ENCODE measurements at regions not wholly inside any gene's neighbourhood (a gene's known extent, or its start where the extent isn't known, plus 50 kb on each side); places are given as distances from the start of the nearest gene placed in this dataset.

- no peak for TF ChIP-seq ZFP36 (IDR thresholded peaks at IDR 0.05; ENCODE audit: borderline replicate concordance, partially characterized antibody)
- no peak for TF ChIP-seq CBX2 (IDR thresholded peaks at IDR 0.05; ENCODE audit: borderline replicate concordance, low read depth)
- no peak for TF ChIP-seq ELK1 (IDR thresholded peaks at IDR 0.05; ENCODE audit: low read depth, low read length)
- no peak for TF ChIP-seq NPAS2 (CRISPR knock-in tag; IDR thresholded peaks at IDR 0.05; ENCODE audit: borderline replicate concordance)
- TF ChIP-seq MAX (IDR thresholded peaks at IDR 0.05), result no peak
These were observed 423.0 kb upstream of the FAM241A start (continued) for GRCh38 chr4:111722213-111722720.

- POLR2A ChIA-PET, result no interaction called here
- DNase-seq (ENCODE audit: low read depth in 1 of 2, low spot score in 1 of 2) (no peak), ATAC-seq (no peak), FAIRE-seq (no peak)
- TF ChIP-seq SMC3 (IDR thresholded peaks at IDR 0.05) (no peak), RAD21 (conservative IDR thresholded peaks at IDR 0.05 in 1 of 2, IDR thresholded peaks at IDR 0.05 in 1 of 2) (no peak), RFX5 (IDR thresholded peaks at IDR 0.05) (no peak), ZFP36 (IDR thresholded peaks at IDR 0.05; ENCODE audit: borderline replicate concordance, partially characterized antibody) (no peak), HMGXB4 (CRISPR knock-in tag; IDR thresholded peaks at IDR 0.05; ENCODE audit: borderline replicate concordance) (no peak), EHF (CRISPR knock-in tag; IDR thresholded peaks at IDR 0.05) (no peak), TP53 (CRISPR knock-in tag; IDR thresholded peaks at IDR 0.05) (no peak)
- H3K27ac ChIP-seq, result no peak overlapping the region
- H3K4me2 ChIP-seq, result no peak overlapping the region
- H3K9me3 ChIP-seq, result no peaks in the 10 kb centered on the region
- CTCF ChIA-PET, result no interaction called here
- H3K4me1 ChIP-seq, result no peaks in the 10 kb centered on the region
- no peak overlapping the region for H3K4me3 ChIP-seq
- 83% methylated on average over 3 of the region's 3 CpGs for WGBS (ENCODE audit: missing lambda C conversion rate)
These were observed 408.7 kb upstream of the FAM241A start for GRCh38 chr4:111736516-111736915.

GRCh38 chr4:111744847-111745246, 400.4 kb upstream of the FAM241A start:
- no peak overlapping the region for H3K27ac ChIP-seq
- H3K4me2 ChIP-seq, result no peak overlapping the region
- no peak for DNase-seq (ENCODE audit: low read depth in 1 of 2, low spot score in 1 of 2)
- no peak for FAIRE-seq
- no peak for ATAC-seq
- H3K4me1 ChIP-seq, result no peaks in the 10 kb centered on the region
- no peak overlapping the region for H3K4me3 ChIP-seq
- WGBS (ENCODE audit: missing lambda C conversion rate), result 40% methylated on average over 3 of the region's 3 CpGs
- CTCF ChIA-PET, result no interaction called here
- no peaks in the 10 kb centered on the region for H3K9me3 ChIP-seq
- TF ChIP-seq ZFP36 (IDR thresholded peaks at IDR 0.05; ENCODE audit: borderline replicate concordance, partially characterized antibody) (no peak), FOSL2 (IDR thresholded peaks at IDR 0.05) (no peak), FOSL2 (CRISPR knock-in tag; IDR thresholded peaks at IDR 0.05) (no peak), HMGXB4 (CRISPR knock-in tag; IDR thresholded peaks at IDR 0.05; ENCODE audit: borderline replicate concordance) (no peak), CHD4 (IDR thresholded peaks at IDR 0.05; ENCODE audit: borderline replicate concordance) (no peak), SREBF2 (IDR thresholded peaks at IDR 0.05) (no peak), HES2 (IDR thresholded peaks at IDR 0.05) (no peak), POLR2AphosphoS2 (conservative IDR thresholded peaks at IDR 0.05; ENCODE audit: low read length) (no peak)
- POLR2A ChIA-PET, result no interaction called here
